ENCODE measurements at regions not wholly inside any gene's neighbourhood (a gene's known extent, or its start where the extent isn't known, plus 50 kb on each side); places are given as distances from the start of the nearest gene placed in this dataset.

DNA sequence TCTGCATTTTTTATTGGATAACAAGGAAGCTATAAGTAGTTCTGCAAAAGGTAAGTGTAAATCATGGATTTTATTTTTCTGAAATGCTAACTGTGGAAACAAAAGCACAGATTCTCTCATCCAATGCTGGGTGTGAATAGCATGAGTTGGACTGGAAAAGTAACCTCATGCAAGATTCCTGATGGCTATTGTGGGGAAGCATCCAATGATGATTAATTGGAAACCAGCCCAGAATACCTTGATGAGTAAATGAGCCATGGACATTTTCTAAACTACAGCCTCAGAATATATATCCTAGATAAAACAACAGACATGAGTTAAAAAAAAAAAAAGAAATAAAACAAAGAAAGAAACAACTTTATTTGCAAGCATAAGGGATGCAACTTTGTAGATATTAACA lies 934.6 kb downstream of the CCSER2 start:
- H3K27ac ChIP-seq (ENCODE audit: extremely low read depth, low read depth, low read length) = no peak overlapping the region
- FAIRE-seq = no peak
- no peak for DNase-seq (ENCODE audit: extremely low read depth in 1 of 4, low spot score in 3 of 4)
- BruUV-seq (replicated peaks) = no TSS peak
- no peak overlapping the region for H3K4me2 ChIP-seq (ENCODE audit: insufficient read depth, low read length)
- no peaks in the 10 kb centered on the region for H3K9me1 ChIP-seq (ENCODE audit: control insufficient read depth, insufficient read depth, low read length)
- no peaks in the 10 kb centered on the region for H4K20me1 ChIP-seq (replicated peaks; ENCODE audit: control insufficient read depth, insufficient read depth, low read length)
- H3K79me2 ChIP-seq (ENCODE audit: control insufficient read depth, insufficient read depth, low read length) = no peaks in the 10 kb centered on the region
- H3K27me3 ChIP-seq (ENCODE audit: control insufficient read depth in 2 of 2, insufficient read depth in 2 of 2, low read length in 2 of 2) = no peaks in the 10 kb centered on the region
- H3K4me3 ChIP-seq = no peak overlapping the region
- ATAC-seq = no peak
- TF ChIP-seq ZFP1 (CRISPR knock-in tag; IDR thresholded peaks at IDR 0.05) = no peak
- TF ChIP-seq ZC3H11A (IDR thresholded peaks at IDR 0.05; ENCODE audit: low read depth, low read length) = no peak
- no peak for TF ChIP-seq FOXJ2 (tag; IDR thresholded peaks at IDR 0.05)
- no peak for TF ChIP-seq MYC (IDR thresholded peaks at IDR 0.05; ENCODE audit: low read depth, low read length)
- no peak for TF ChIP-seq MYC (CRISPR knock-in tag; IDR thresholded peaks at IDR 0.05; ENCODE audit: borderline replicate concordance, low read depth)
- TF ChIP-seq ZBTB1 (CRISPR knock-in tag; IDR thresholded peaks at IDR 0.05; ENCODE audit: borderline replicate concordance, low read depth) = no peak
- TF ChIP-seq POLR2G (IDR thresholded peaks at IDR 0.05; ENCODE audit: low read depth, low read length) = no peak
- no peak for TF ChIP-seq TCF7 (IDR thresholded peaks at IDR 0.05; ENCODE audit: borderline replicate concordance)
- H3K4me1 ChIP-seq (replicated peaks in 1 of 2; ENCODE audit: control insufficient read depth in 2 of 2, insufficient read depth in 2 of 2, low read length in 2 of 2) = no peaks in the 10 kb centered on the region
- in situ Hi-C loops (cut with MboI) = no loop called here
- ChIA-PET POLR2A (no interaction called here), CTCF (ENCODE audit: low intra/inter-chr PET ratio) (no interaction called here)
- no peak overlapping the region for H3K9ac ChIP-seq (ENCODE audit: insufficient read depth in 1 of 2, low read depth in 2 of 2, low read length in 2 of 2)
- H3K36me3 ChIP-seq (ENCODE audit: control insufficient read depth, insufficient read depth, low read length) = no peaks in the 10 kb centered on the region
- no peak overlapping the region for H2AFZ ChIP-seq (ENCODE audit: low read depth, low read length)
- H3K9me3 ChIP-seq (replicated peaks; ENCODE audit: control insufficient read depth, insufficient read depth, low read depth, low read length) = peaks cover 2% of the 10 kb centered on the region; the same call in 1 of the 2 replicates
- intact Hi-C loops (cut with micrococcal nuclease) = no loop called here

DNA sequence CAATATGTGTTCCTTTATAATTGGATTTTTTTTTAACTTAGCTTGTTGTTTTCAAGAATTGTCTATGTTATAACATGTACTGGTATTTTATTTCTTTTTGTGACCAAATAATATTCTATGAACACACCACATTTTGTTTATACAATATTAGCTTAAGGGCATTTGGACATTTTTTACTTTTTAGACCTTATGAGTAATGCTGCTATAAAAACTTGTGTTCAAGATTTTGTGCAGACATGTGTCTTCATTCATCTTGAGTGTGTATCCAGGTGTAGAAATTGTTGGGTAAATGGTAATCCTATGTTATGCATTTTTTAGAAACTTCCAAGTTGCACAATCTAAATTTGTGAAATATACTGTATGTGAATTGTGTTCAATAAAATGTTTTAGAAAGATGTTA lies 936.7 kb downstream of the CCSER2 start:
- in situ Hi-C loops (cut with MboI) (no loop called here), intact Hi-C loops (cut with micrococcal nuclease) (no loop called here)
- Histone ChIP-seq H4K20me1 (replicated peaks; ENCODE audit: control insufficient read depth, insufficient read depth, low read length) (no peaks in the 10 kb centered on the region), H3K9me3 (replicated peaks; ENCODE audit: control insufficient read depth, insufficient read depth, low read depth, low read length) (peaks cover 2% of the 10 kb centered on the region; the same call in 1 of the 2 replicates), H3K4me1 (replicated peaks in 1 of 2; ENCODE audit: control insufficient read depth in 2 of 2, insufficient read depth in 2 of 2, low read length in 2 of 2) (no peaks in the 10 kb centered on the region), H3K79me2 (ENCODE audit: control insufficient read depth, insufficient read depth, low read length) (no peaks in the 10 kb centered on the region), H3K27me3 (ENCODE audit: control insufficient read depth in 2 of 2, insufficient read depth in 2 of 2, low read length in 2 of 2) (no peaks in the 10 kb centered on the region), H2AFZ (ENCODE audit: low read depth, low read length) (no peak overlapping the region), H3K4me3 (no peak overlapping the region), H3K9me1 (ENCODE audit: control insufficient read depth, insufficient read depth, low read length) (no peaks in the 10 kb centered on the region), H3K9ac (ENCODE audit: insufficient read depth in 1 of 2, low read depth in 2 of 2, low read length in 2 of 2) (no peak overlapping the region), H3K36me3 (ENCODE audit: control insufficient read depth, insufficient read depth, low read length) (no peaks in the 10 kb centered on the region), H3K27ac (ENCODE audit: extremely low read depth, low read depth, low read length) (no peak overlapping the region), H3K4me2 (ENCODE audit: insufficient read depth, low read length) (no peak overlapping the region)
- POLR2A ChIA-PET = interaction anchor here (0.6 to 0.7 kb wide), 2 partner anchors 58 to 587 kb away, joined by 3 read pairs; no protein-coding TSS in a partner anchor
- DNase-seq (ENCODE audit: extremely low read depth in 1 of 4, low spot score in 3 of 4) (no peak), FAIRE-seq (no peak), ATAC-seq (no peak)
- TF ChIP-seq, protein P1, sequence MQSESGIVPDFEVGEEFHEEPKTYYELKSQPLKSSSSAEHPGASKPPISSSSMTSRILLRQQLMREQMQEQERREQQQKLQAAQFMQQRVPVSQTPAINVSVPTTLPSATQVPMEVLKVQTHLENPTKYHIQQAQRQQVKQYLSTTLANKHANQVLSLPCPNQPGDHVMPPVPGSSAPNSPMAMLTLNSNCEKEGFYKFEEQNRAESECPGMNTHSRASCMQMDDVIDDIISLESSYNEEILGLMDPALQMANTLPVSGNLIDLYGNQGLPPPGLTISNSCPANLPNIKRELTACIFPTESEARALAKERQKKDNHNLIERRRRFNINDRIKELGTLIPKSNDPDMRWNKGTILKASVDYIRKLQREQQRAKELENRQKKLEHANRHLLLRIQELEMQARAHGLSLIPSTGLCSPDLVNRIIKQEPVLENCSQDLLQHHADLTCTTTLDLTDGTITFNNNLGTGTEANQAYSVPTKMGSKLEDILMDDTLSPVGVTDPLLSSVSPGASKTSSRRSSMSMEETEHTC (IDR thresholded peaks at IDR 0.05) = no peak
- TF ChIP-seq, protein P2, sequence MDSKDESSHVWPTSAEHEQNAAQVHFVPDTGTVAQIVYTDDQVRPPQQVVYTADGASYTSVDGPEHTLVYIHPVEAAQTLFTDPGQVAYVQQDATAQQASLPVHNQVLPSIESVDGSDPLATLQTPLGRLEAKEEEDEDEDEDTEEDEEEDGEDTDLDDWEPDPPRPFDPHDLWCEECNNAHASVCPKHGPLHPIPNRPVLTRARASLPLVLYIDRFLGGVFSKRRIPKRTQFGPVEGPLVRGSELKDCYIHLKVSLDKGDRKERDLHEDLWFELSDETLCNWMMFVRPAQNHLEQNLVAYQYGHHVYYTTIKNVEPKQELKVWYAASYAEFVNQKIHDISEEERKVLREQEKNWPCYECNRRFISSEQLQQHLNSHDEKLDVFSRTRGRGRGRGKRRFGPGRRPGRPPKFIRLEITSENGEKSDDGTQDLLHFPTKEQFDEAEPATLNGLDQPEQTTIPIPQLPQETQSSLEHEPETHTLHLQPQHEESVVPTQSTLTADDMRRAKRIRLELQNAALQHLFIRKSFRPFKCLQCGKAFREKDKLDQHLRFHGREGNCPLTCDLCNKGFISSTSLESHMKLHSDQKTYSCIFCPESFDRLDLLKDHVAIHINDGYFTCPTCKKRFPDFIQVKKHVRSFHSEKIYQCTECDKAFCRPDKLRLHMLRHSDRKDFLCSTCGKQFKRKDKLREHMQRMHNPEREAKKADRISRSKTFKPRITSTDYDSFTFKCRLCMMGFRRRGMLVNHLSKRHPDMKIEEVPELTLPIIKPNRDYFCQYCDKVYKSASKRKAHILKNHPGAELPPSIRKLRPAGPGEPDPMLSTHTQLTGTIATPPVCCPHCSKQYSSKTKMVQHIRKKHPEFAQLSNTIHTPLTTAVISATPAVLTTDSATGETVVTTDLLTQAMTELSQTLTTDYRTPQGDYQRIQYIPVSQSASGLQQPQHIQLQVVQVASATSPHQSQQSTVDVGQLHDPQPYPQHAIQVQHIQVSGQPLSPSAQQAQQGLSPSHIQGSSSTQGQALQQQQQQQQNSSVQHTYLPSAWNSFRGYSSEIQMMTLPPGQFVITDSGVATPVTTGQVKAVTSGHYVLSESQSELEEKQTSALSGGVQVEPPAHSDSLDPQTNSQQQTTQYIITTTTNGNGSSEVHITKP (IDR thresholded peaks at IDR 0.05; ENCODE audit: partially characterized antibody) = no peak
- TF ChIP-seq ZNF695 (CRISPR knock-in tag; IDR thresholded peaks at IDR 0.05) = no peak
- TF ChIP-seq ZBTB1 (CRISPR knock-in tag; IDR thresholded peaks at IDR 0.05; ENCODE audit: borderline replicate concordance, low read depth) = no peak
- no peak for TF ChIP-seq SAP30 (IDR thresholded peaks at IDR 0.05; ENCODE audit: borderline replicate concordance, insufficient read depth, low read depth, low read length, poor library complexity, severe bottlenecking)
- no peak for TF ChIP-seq ZNF436 (CRISPR knock-in tag; IDR thresholded peaks at IDR 0.05)
- BruUV-seq (replicated peaks) = no TSS peak
- CTCF ChIA-PET (ENCODE audit: low intra/inter-chr PET ratio) = no interaction called here

Data from K562 (cell line).